Skeletal muscle tissue (tissue), 3 donors: ENCODE measurements at regions not wholly inside any gene's neighbourhood (a gene's known extent, or its start where the extent isn't known, plus 50 kb on each side); places are given as distances from the start of the nearest gene placed in this dataset.
"Not testable (repeated sequence)": the region's sequence is repeated elsewhere in the genome, so short reads cannot be mapped to it uniquely, and the experiment has no call there.

ENCODE experiments used
- H3K27ac ChIP-seq: one replicate; pipeline ENCODE4 v1.7.0; 2013; ENCODE audit warnings: mild to moderate bottlenecking, low read depth, low read length, inconsistent platforms
- H3K27me3 ChIP-seq, 3 donors: one replicate each; pipeline ENCODE4 v1.7.0; 2013; ENCODE audit warnings: low read length in 3 of 3; ENCODE audit not compliant: control insufficient read depth in 3 of 3, insufficient read depth in 3 of 3
- H3K36me3 ChIP-seq, 3 donors: one replicate each; pipeline ENCODE4 v1.7.0; 2013; ENCODE audit warnings: low read length in 3 of 3; ENCODE audit not compliant: control insufficient read depth in 3 of 3, insufficient read depth in 3 of 3
- H3K4me1 ChIP-seq, 3 donors: one replicate each; pipeline ENCODE4 v1.7.0; 2013; ENCODE audit warnings: low read length in 3 of 3, mild to moderate bottlenecking in 3 of 3; ENCODE audit not compliant: control insufficient read depth in 3 of 3, insufficient read depth in 3 of 3
- H3K4me3 ChIP-seq, 3 donors: one replicate each; pipeline ENCODE4 v1.7.0; 2013; ENCODE audit warnings: low read length in 3 of 3
- H3K9ac ChIP-seq, 3 donors: one replicate each; pipeline ENCODE4 v1.7.0; 2013; ENCODE audit warnings: low read length in 3 of 3, mild to moderate bottlenecking in 3 of 3, moderate library complexity in 2 of 3, low read depth in 1 of 3
- H3K9me3 ChIP-seq, 3 donors: one replicate each; pipeline ENCODE4 v1.7.0; 2013; ENCODE audit warnings: low read length in 3 of 3; ENCODE audit not compliant: control insufficient read depth in 3 of 3
- donor health status: Osteomylitis.

GRCh38 chr4:59664771-59665170 is 1535.4 kb upstream of the ADGRL3 start:
- Histone ChIP-seq H3K27ac (no peak overlapping the region), H3K9me3 (no peaks in the 10 kb centered on the region), H3K4me1 (no peaks in the 10 kb centered on the region), H3K36me3 (no peaks in the 10 kb centered on the region), H3K27me3 (no peaks in the 10 kb centered on the region), H3K4me3 (no peak overlapping the region), H3K9ac (no peak overlapping the region)

- no peaks in the 10 kb centered on the region for H3K27me3 ChIP-seq
- no peaks in the 10 kb centered on the region for H3K4me1 ChIP-seq
Observed at GRCh38 chr4:59666645-59667044, 1533.5 kb upstream of the ADGRL3 start.

DNA sequence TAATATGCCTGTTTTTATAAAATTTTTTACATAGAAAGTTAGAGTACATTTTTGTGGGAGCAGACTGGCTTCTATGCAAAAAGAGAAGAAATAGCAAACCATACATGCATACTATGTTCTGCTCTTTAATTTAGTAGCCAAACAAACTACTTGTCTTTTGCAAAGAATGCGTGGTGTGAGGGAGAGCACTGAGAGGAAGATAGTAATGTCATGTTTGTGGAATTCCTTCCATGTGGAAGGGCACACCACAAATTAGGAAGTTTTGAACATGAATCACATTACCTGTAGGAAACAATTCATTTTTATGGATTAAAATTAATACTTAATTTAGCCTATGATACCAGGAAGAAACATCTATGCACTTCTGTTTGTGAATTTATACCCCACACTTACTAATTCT is 1529.1 kb upstream of the ADGRL3 start:
- Histone ChIP-seq H3K4me1 (no peaks in the 10 kb centered on the region), H3K9ac (no peak overlapping the region), H3K27me3 (no peaks in the 10 kb centered on the region), H3K27ac (no peak overlapping the region), H3K4me3 (no peak overlapping the region), H3K9me3 (no peaks in the 10 kb centered on the region), H3K36me3 (no peaks in the 10 kb centered on the region)

More at GRCh38 chr4:59666645-59667044, 1533.5 kb upstream of the ADGRL3 start:
- Histone ChIP-seq H3K27ac (no peak overlapping the region), H3K9ac (no peak overlapping the region), H3K9me3 (no peaks in the 10 kb centered on the region), H3K36me3 (no peaks in the 10 kb centered on the region), H3K4me3 (no peak overlapping the region)

GRCh38 chr4:59676389-59676788 is 1523.7 kb upstream of the ADGRL3 start:
- Histone ChIP-seq H3K9ac (no peak overlapping the region), H3K4me1 (no peaks in the 10 kb centered on the region), H3K36me3 (no peaks in the 10 kb centered on the region), H3K27ac (no peak overlapping the region), H3K4me3 (no peak overlapping the region), H3K9me3 (no peaks in the 10 kb centered on the region), H3K27me3 (no peaks in the 10 kb centered on the region)

DNA sequence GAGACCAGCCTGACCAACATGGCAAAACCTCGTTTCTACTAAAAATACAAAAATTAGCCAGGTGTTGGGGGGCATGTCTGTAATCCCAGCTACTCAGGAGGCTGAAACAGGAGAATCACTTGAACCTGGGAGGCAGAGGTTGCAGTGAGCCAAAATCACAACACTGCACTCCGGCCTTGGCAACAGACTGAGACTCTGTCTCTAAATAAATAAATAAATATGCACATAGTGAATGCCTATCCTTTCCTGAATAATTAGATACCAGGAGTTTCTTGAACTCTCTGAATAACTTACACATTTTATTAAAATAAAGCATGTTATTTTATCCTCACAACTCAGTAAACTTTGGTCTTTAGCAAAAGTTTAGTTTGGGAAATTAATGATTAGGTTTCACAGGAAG is 1523.1 kb upstream of the ADGRL3 start:
- H3K36me3 ChIP-seq, H3K9ac ChIP-seq, H3K27me3 ChIP-seq, H3K4me1 ChIP-seq, H3K4me3 ChIP-seq, H3K9me3 ChIP-seq, H3K27ac ChIP-seq: not testable (repeated sequence)

GRCh38 chr4:59685626-59686025 is 1514.5 kb upstream of the ADGRL3 start:
- H3K27ac ChIP-seq, result no peak overlapping the region
- H3K4me3 ChIP-seq, result no peak overlapping the region
- no peaks in the 10 kb centered on the region for H3K36me3 ChIP-seq
- no peaks in the 10 kb centered on the region for H3K27me3 ChIP-seq
- no peaks in the 10 kb centered on the region for H3K4me1 ChIP-seq
- H3K9me3 ChIP-seq, result no peaks in the 10 kb centered on the region
- H3K9ac ChIP-seq, result no peak overlapping the region

GRCh38 chr4:59689149-59689548 is 1511.0 kb upstream of the ADGRL3 start:
- H3K36me3 ChIP-seq, result no peaks in the 10 kb centered on the region
- no peaks in the 10 kb centered on the region for H3K4me1 ChIP-seq
- no peaks in the 10 kb centered on the region for H3K9me3 ChIP-seq
- H3K4me3 ChIP-seq, result no peak overlapping the region
- H3K27me3 ChIP-seq, result no peaks in the 10 kb centered on the region
- no peak overlapping the region for H3K27ac ChIP-seq
- H3K9ac ChIP-seq, result no peak overlapping the region

- H3K4me1 ChIP-seq, result no peaks in the 10 kb centered on the region
- no peaks in the 10 kb centered on the region for H3K36me3 ChIP-seq
- H3K9me3 ChIP-seq, result no peaks in the 10 kb centered on the region
- no peak overlapping the region for H3K9ac ChIP-seq
- H3K4me3 ChIP-seq, result no peak overlapping the region
- H3K27me3 ChIP-seq, result no peaks in the 10 kb centered on the region
- no peak overlapping the region for H3K27ac ChIP-seq
Observed at GRCh38 chr4:59695355-59696053, 1504.6 kb upstream of the ADGRL3 start.

DNA sequence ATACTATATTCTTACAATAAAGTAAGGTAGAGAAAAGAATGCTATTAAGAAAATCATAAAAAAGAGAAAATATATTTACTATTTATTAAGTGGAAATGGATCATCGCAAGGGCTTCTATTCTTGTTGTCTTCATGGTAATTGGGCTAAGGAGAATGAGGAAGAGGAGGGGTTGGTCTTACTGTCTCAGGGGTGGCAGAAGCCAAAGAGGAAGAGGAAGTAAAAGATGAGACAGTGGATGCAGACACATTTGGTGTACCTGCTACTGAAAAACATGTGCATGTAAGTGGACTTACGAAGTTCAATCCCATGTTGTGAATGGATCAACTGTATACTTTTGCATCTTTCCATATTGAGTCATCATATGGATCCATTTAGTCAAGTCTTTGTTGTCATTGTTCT is 1502.1 kb upstream of the ADGRL3 start:
- H3K4me3 ChIP-seq, result no peak overlapping the region
- H3K27me3 ChIP-seq, result no peaks in the 10 kb centered on the region
- H3K27ac ChIP-seq, result no peak overlapping the region
- H3K4me1 ChIP-seq, result no peaks in the 10 kb centered on the region
- no peaks in the 10 kb centered on the region for H3K9me3 ChIP-seq
- H3K36me3 ChIP-seq, result no peaks in the 10 kb centered on the region
- no peak overlapping the region for H3K9ac ChIP-seq

GRCh38 chr4:59700651-59701050 is 1499.5 kb upstream of the ADGRL3 start:
- no peak overlapping the region for H3K4me3 ChIP-seq
- no peak overlapping the region for H3K27ac ChIP-seq
- no peaks in the 10 kb centered on the region for H3K36me3 ChIP-seq
- no peaks in the 10 kb centered on the region for H3K9me3 ChIP-seq
- no peaks in the 10 kb centered on the region for H3K27me3 ChIP-seq
- no peaks in the 10 kb centered on the region for H3K4me1 ChIP-seq
- no peak overlapping the region for H3K9ac ChIP-seq
